SH-SY5Y (cell line): ENCODE measurements at regions not wholly inside any gene's neighbourhood (a gene's known extent, or its start where the extent isn't known, plus 50 kb on each side); places are given as distances from the start of the nearest gene placed in this dataset.

Experiments used
- GATA2 ChIP-seq: IDR thresholded peaks from 2 replicates; pipeline ENCODE4 v1.6.1; 2011; ENCODE audit warnings: mild to moderate bottlenecking, low read depth, low read length
- GATA3 ChIP-seq: IDR thresholded peaks from 2 replicates; pipeline ENCODE4 v1.6.1; 2011; ENCODE audit warnings: low read depth, mild to moderate bottlenecking, low read length, moderate library complexity

GRCh38 chr7:152979376-152979775 is 219.8 kb downstream of the ACTR3B start:
- TF ChIP-seq GATA3 (no peak), GATA2 (no peak)
